SU-DHL-6 (cell line): ENCODE measurements at regions not wholly inside any gene's neighbourhood (a gene's known extent, or its start where the extent isn't known, plus 50 kb on each side); places are given as distances from the start of the nearest gene placed in this dataset.

Source experiments
- H2AFZ ChIP-seq: fragments of 200-600 bp; sonication (generic); 2 replicates; pipeline ENCODE4 v1.6.1; 2014; ENCODE audit warnings: low read depth, mild to moderate bottlenecking, moderate library complexity, mixed read lengths, antibody characterized with exemption, low read length; ENCODE audit not compliant: severe bottlenecking
- H3F3A ChIP-seq: fragments of 200-600 bp; shearing (Covaris generic); 2 replicates; pipeline ENCODE4 v1.6.0; 2016; ENCODE audit warnings: antibody characterized with exemption, mild to moderate bottlenecking; ENCODE audit not compliant: insufficient read depth
- H3K27ac ChIP-seq: fragments of 200-600 bp; sonication (generic); 2 replicates; pipeline ENCODE4 v1.5.1; 2016; ENCODE audit warnings: low read depth, mild to moderate bottlenecking, low read length, moderate library complexity, mixed read lengths
- H3K27me3 ChIP-seq: fragments of 200-600 bp; sonication (generic), shearing (Covaris generic); 2 replicates; pipeline ENCODE4 v1.6.0; 2014; ENCODE audit warnings: mild to moderate bottlenecking, low read length
- H3K36me3 ChIP-seq: fragments of 200-600 bp; sonication (generic); 2 replicates; pipeline ENCODE4 v1.6.1; 2014; ENCODE audit warnings: mild to moderate bottlenecking, low read length, mixed read lengths
- H3K4me2 ChIP-seq: fragments of 300-600, 200-600 bp; shearing (Covaris generic), sonication (generic); 2 replicates; pipeline ENCODE4 v1.6.0; 2014; ENCODE audit warnings: low read length, low read depth, mild to moderate bottlenecking; ENCODE audit not compliant: poor library complexity, severe bottlenecking
- H3K4me3 ChIP-seq: fragments of 200-600 bp; sonication (generic); 2 replicates; pipeline ENCODE4 v1.5.1; 2014; ENCODE audit warnings: antibody characterized with exemption, low read length, mild to moderate bottlenecking, mixed read lengths; ENCODE audit not compliant: insufficient read depth, poor library complexity, severe bottlenecking
- H3K79me2 ChIP-seq: fragments of 200-600 bp; sonication (generic); 2 replicates; pipeline ENCODE4 v1.6.1; 2014; ENCODE audit warnings: mild to moderate bottlenecking, low read length, moderate library complexity; ENCODE audit not compliant: insufficient read depth
- H3K9ac ChIP-seq: fragments of 200-600 bp; sonication (generic); 2 replicates; pipeline ENCODE4 v1.7.0; 2014; ENCODE audit warnings: mild to moderate bottlenecking, low read length
- H3K9me2 ChIP-seq: fragments of 200-600 bp; sonication (generic); replicated peaks from 2 replicates; pipeline ENCODE4 v1.6.1; 2014; ENCODE audit warnings: low read length; ENCODE audit not compliant: insufficient read depth
- H3K9me3 ChIP-seq: fragments of 200-600 bp; sonication (generic); 2 replicates; pipeline ENCODE4 v1.6.1; 2014; ENCODE audit warnings: low read length, mixed read lengths; ENCODE audit not compliant: insufficient read depth
- H4K20me1 ChIP-seq: fragments of 200-600 bp; sonication (generic); 2 replicates; pipeline ENCODE4 v1.6.1; 2014; ENCODE audit warnings: low read depth, mild to moderate bottlenecking, antibody characterized with exemption, low read length, moderate library complexity, mixed read lengths
- EZH2phosphoT487 ChIP-seq: fragments of 200-600 bp; sonication (generic), shearing (Covaris generic); conservative IDR thresholded peaks from 2 replicates; pipeline ENCODE4 v1.6.1; 2018; ENCODE audit warnings: mild to moderate bottlenecking, antibody characterized with exemption, low read length, moderate library complexity, mixed read lengths
- TF ChIP-seq, protein P1 (sequence below): fragments of 200-600 bp; sonication (generic); IDR thresholded peaks from one replicate; pipeline ENCODE4 v1.5.1; 2017; ENCODE audit warnings: antibody characterized with exemption, mild to moderate bottlenecking, low read length, moderate library complexity; ENCODE audit not compliant: insufficient read depth, poor library complexity, severe bottlenecking

DNA sequence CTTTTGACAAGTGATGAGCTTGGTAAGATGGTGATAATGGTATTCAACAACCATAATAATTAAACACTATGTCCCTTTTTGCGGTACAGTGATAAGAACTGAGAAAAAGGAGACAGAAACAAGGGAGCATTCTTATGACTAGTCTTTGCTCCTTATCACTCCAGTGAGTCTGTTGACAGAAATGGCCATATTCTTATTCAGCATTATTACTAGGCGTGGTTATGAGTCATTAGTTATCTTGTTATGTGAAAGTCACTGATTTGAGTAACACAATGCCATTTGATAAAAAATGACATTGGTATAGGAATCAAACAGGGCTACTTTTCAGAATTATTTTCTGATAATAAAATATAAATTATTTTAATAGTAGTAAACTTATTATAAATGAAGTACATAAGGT is 193.5 kb downstream of the C3orf38 start:
- TF ChIP-seq EZH2phosphoT487 = no peak
- TF ChIP-seq, protein P1, sequence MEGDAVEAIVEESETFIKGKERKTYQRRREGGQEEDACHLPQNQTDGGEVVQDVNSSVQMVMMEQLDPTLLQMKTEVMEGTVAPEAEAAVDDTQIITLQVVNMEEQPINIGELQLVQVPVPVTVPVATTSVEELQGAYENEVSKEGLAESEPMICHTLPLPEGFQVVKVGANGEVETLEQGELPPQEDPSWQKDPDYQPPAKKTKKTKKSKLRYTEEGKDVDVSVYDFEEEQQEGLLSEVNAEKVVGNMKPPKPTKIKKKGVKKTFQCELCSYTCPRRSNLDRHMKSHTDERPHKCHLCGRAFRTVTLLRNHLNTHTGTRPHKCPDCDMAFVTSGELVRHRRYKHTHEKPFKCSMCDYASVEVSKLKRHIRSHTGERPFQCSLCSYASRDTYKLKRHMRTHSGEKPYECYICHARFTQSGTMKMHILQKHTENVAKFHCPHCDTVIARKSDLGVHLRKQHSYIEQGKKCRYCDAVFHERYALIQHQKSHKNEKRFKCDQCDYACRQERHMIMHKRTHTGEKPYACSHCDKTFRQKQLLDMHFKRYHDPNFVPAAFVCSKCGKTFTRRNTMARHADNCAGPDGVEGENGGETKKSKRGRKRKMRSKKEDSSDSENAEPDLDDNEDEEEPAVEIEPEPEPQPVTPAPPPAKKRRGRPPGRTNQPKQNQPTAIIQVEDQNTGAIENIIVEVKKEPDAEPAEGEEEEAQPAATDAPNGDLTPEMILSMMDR = no peak
- Histone ChIP-seq H3K27me3 (0 out of 2 replicates have a peak, but pooled peaks cover 2% of the 10 kb centered on the region), H4K20me1 (no peaks in the 10 kb centered on the region), H3K9me3 (no peaks in the 10 kb centered on the region), H3K4me3 (no peak overlapping the region), H3K9ac (no peak overlapping the region), H3K36me3 (no peaks in the 10 kb centered on the region), H3K9me2 (no peaks in the 10 kb centered on the region), H3K27ac (no peak overlapping the region), H3F3A (no peaks in the 10 kb centered on the region), H3K79me2 (no peaks in the 10 kb centered on the region), H2AFZ (no peak overlapping the region), H3K4me2 (no peak overlapping the region)

DNA sequence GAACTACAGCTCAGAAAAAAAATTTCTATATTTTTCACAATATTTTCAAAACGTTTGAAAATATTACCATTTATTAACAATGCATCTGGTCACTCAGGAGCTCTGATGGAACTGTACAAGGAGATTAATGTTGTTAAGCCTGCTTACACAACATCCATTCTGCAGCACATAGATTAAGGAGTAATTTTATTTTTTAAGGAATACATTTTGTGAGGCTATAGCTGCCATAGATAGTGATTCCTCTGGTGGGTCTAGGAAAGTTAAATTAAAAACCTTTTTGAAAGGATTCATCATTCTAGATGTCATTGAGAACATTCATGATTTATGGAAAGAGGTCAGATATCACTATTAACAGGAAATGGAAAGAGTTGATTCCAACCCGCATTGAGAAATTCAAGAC is 196.9 kb downstream of the C3orf38 start:
- Histone ChIP-seq H3K9me2 (no peaks in the 10 kb centered on the region), H3F3A (no peaks in the 10 kb centered on the region), H3K27ac (no peak overlapping the region), H3K4me3 (no peak overlapping the region), H3K4me2 (no peak overlapping the region), H2AFZ (no peak overlapping the region), H3K27me3 (no peaks in the 10 kb centered on the region), H3K79me2 (no peaks in the 10 kb centered on the region), H3K9ac (no peak overlapping the region), H4K20me1 (no peaks in the 10 kb centered on the region), H3K36me3 (no peaks in the 10 kb centered on the region), H3K9me3 (no peaks in the 10 kb centered on the region)
- TF ChIP-seq, protein P1 = no peak
- no peak for TF ChIP-seq EZH2phosphoT487

DNA sequence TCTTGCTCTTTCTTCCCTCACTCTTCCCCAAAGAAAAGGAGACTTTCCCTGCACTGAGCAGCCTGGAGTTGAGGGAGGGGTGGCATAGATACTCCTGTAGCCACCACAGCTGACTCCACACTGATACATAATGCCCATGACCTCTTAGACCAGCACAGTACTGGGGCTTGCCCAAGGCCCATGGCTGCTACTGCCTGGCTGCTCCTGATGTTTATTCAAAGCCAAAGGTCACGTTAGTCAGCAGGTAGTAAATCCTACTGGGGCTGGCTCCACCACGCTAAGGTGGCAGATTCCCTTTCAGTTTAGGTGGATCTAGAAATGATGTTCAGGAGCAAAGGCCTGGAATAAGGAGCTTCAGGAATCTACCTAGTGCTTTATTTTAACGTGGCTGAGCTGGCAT is 212.7 kb downstream of the C3orf38 start:
- 0 out of 2 replicates have a peak, but pooled peaks cover 4% of the 10 kb centered on the region for H3K9me3 ChIP-seq
- no peak overlapping the region for H3K27ac ChIP-seq
- no peaks in the 10 kb centered on the region for H3K79me2 ChIP-seq
- H2AFZ ChIP-seq = no peak overlapping the region
- H3K4me3 ChIP-seq = no peak overlapping the region
- H3K27me3 ChIP-seq = no peaks in the 10 kb centered on the region
- no peaks in the 10 kb centered on the region for H3F3A ChIP-seq
- TF ChIP-seq, protein P1 = no peak
- TF ChIP-seq EZH2phosphoT487 = no peak
- H3K9me2 ChIP-seq = no peaks in the 10 kb centered on the region
- no peaks in the 10 kb centered on the region for H3K36me3 ChIP-seq
- no peak overlapping the region for H3K4me2 ChIP-seq
- H3K9ac ChIP-seq = no peak overlapping the region
- H4K20me1 ChIP-seq = no peaks in the 10 kb centered on the region

DNA sequence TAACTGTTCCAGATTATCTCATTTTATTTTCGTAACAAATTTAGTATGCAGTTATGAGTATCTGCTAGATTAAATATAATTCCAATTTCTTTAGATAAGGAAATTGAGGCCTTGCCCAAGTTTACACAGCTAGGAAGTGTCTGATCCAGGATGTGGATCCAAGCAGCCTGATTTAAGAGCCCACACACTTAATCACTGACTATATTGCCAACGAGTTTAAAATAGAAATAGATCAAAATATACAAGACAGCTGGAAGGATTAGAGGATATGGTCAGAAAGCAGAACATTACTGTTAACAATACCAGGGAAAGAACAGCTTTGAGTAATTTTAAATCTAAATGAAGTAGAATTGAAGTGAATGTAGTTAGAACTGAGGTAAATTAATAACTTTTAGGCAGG is 215.2 kb downstream of the C3orf38 start:
- H3K9me3 ChIP-seq = 0 out of 2 replicates have a peak, but pooled peaks cover 4% of the 10 kb centered on the region
- no peaks in the 10 kb centered on the region for H3K27me3 ChIP-seq
- no peaks in the 10 kb centered on the region for H4K20me1 ChIP-seq
- H2AFZ ChIP-seq = no peak overlapping the region
- H3K27ac ChIP-seq = no peak overlapping the region
- H3K4me3 ChIP-seq = no peak overlapping the region
- no peak overlapping the region for H3K4me2 ChIP-seq
- no peaks in the 10 kb centered on the region for H3K9me2 ChIP-seq
- no peak overlapping the region for H3K9ac ChIP-seq
- no peaks in the 10 kb centered on the region for H3K36me3 ChIP-seq
- TF ChIP-seq EZH2phosphoT487 = no peak
- TF ChIP-seq, protein P1 = no peak
- H3F3A ChIP-seq = no peaks in the 10 kb centered on the region
- H3K79me2 ChIP-seq = no peaks in the 10 kb centered on the region
